GM23248 (cell line): ENCODE measurements at regions not wholly inside any gene's neighbourhood (a gene's known extent, or its start where the extent isn't known, plus 50 kb on each side); places are given as distances from the start of the nearest gene placed in this dataset.
"Not testable (repeated sequence)": the region's sequence is repeated elsewhere in the genome, so short reads cannot be mapped to it uniquely, and the experiment has no call there.

Experiments
- DNase-seq: peaks from one replicate; pipeline ENCODE4 v3.0.0-alpha.2; 2015
- H2AFZ ChIP-seq: fragments of 200-600 bp; sonication (generic); 2 replicates; pipeline ENCODE4 v1.6.1; 2016; ENCODE audit warnings: antibody characterized with exemption
- H3F3A ChIP-seq: fragments of 200-600 bp; sonication (generic); 2 replicates; pipeline ENCODE4 v1.6.1; 2016; ENCODE audit warnings: mild to moderate bottlenecking, antibody characterized with exemption, mixed run types; ENCODE audit not compliant: insufficient read depth
- H3K27ac ChIP-seq: fragments of 200-600 bp; sonication (generic); 2 replicates; pipeline ENCODE4 v1.5.1; 2016; ENCODE audit warnings: mild to moderate bottlenecking
- H3K27me3 ChIP-seq: fragments of 200-600 bp; sonication (generic); replicated peaks from 2 replicates; pipeline ENCODE4 v1.6.1; 2016; ENCODE audit warnings: mild to moderate bottlenecking; ENCODE audit not compliant: insufficient read depth
- H3K36me3 ChIP-seq: fragments of 200-600 bp; sonication (generic); 2 replicates; pipeline ENCODE4 v1.6.1; 2016; ENCODE audit warnings: low read depth, mild to moderate bottlenecking
- H3K4me1 ChIP-seq: fragments of 200-600 bp; sonication (generic); 2 replicates; pipeline ENCODE4 v1.6.1; 2016; ENCODE audit warnings: mild to moderate bottlenecking; ENCODE audit not compliant: insufficient read depth
- H3K4me2 ChIP-seq: fragments of 200-600 bp; sonication (generic); one replicate; pipeline ENCODE4 v1.6.1; 2016; ENCODE audit warnings: mild to moderate bottlenecking; ENCODE audit not compliant: unreplicated experiment
- H3K4me3 ChIP-seq: fragments of 200-600 bp; sonication (generic); 2 replicates; pipeline ENCODE4 v1.5.1; 2016; ENCODE audit warnings: mild to moderate bottlenecking
- H3K79me2 ChIP-seq: fragments of 200-600 bp; sonication (generic); 2 replicates; pipeline ENCODE4 v1.6.1; 2016; ENCODE audit warnings: mild to moderate bottlenecking; ENCODE audit not compliant: insufficient read depth
- H3K9ac ChIP-seq: fragments of 200-600 bp; sonication (generic); 2 replicates; pipeline ENCODE4 v1.6.1; 2016; ENCODE audit warnings: mild to moderate bottlenecking
- H3K9me2 ChIP-seq: fragments of 200-600 bp; sonication (generic); 2 replicates; pipeline ENCODE4 v1.6.1; 2016; ENCODE audit warnings: mixed run types, mild to moderate bottlenecking, moderate library complexity; ENCODE audit not compliant: insufficient read depth
- H3K9me3 ChIP-seq: fragments of 200-600 bp; sonication (generic); one replicate; pipeline ENCODE4 v1.6.1; 2017; ENCODE audit warnings: low read depth
- H4K20me1 ChIP-seq: fragments of 200-600 bp; sonication (generic); 2 replicates; pipeline ENCODE4 v1.6.0; 2016; ENCODE audit not compliant: insufficient read depth
- EZH2 ChIP-seq: fragments of 200-600 bp; sonication (generic); IDR thresholded peaks from 2 replicates; pipeline ENCODE4 v1.6.1; 2018; ENCODE audit warnings: antibody characterized with exemption, mild to moderate bottlenecking; ENCODE audit not compliant: insufficient read depth, poor library complexity, severe bottlenecking
- EZH2phosphoT487 ChIP-seq: fragments of 200-600 bp; sonication (generic); IDR thresholded peaks from 2 replicates; pipeline ENCODE4 v1.6.1; 2018; ENCODE audit warnings: antibody characterized with exemption, moderate library complexity, mild to moderate bottlenecking, low read depth; ENCODE audit not compliant: insufficient read depth
- WGBS, 2 experiments: methylation state at CpG; one replicate each; pipeline ENCODE4 v1.1.6; 2015 to 2017; ENCODE audit warnings: low lambda C conversion rate in 2 of 2, low coverage in 1 of 2; ENCODE audit errors: missing lambda C conversion rate in 2 of 2; 5-methylcytosine and 5-hydroxymethylcytosine counted together
- in situ Hi-C: fragments of 300-500 bp; cut with MboI; formaldehyde crosslinking; loops from 2 replicates; pipeline ENCODE4 v1.15.0; 2020

DNA sequence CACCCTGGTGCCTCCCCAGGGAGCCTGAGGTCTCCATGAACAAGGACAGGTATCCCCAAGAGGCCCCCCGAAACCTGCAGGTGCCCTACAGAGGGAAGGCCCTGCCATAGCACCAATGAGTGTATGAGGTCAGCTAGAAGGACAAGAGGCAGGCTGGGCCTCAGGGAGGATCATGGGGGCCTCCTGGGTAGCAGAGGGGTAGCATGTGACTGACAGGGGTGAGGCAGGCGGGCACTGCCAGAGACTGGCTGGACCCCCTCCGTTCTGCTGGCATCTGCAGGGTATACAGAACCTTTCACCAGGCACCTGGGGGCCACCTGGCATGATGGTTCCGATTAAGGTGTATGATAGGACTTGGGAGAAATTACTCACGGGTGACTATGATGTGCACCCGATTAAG is 79.2 kb upstream of the KCTD7 start:
- H4K20me1 ChIP-seq = no peaks in the 10 kb centered on the region
- no peak overlapping the region for H3K27ac ChIP-seq
- H3K4me3 ChIP-seq = no peak overlapping the region
- in situ Hi-C loops = no loop called here
- no peak overlapping the region for H3K4me2 ChIP-seq
- no peak for DNase-seq
- WGBS, 2 experiments = 91 to 95% methylated on average over 6 of the region's 6 CpGs
- H3K9ac ChIP-seq = no peak overlapping the region
- H3K4me1 ChIP-seq = peaks cover 30% of the 10 kb centered on the region
- no peak for TF ChIP-seq EZH2phosphoT487
- H3K9me2 ChIP-seq = no peaks in the 10 kb centered on the region
- no peaks in the 10 kb centered on the region for H3K27me3 ChIP-seq
- peaks cover 61% of the 10 kb centered on the region for H3K79me2 ChIP-seq
- H3K9me3 ChIP-seq = no peaks in the 10 kb centered on the region
- H3F3A ChIP-seq = peaks cover 28% of the 10 kb centered on the region
- H2AFZ ChIP-seq = no peak overlapping the region
- H3K36me3 ChIP-seq = peaks cover 37% of the 10 kb centered on the region

DNA sequence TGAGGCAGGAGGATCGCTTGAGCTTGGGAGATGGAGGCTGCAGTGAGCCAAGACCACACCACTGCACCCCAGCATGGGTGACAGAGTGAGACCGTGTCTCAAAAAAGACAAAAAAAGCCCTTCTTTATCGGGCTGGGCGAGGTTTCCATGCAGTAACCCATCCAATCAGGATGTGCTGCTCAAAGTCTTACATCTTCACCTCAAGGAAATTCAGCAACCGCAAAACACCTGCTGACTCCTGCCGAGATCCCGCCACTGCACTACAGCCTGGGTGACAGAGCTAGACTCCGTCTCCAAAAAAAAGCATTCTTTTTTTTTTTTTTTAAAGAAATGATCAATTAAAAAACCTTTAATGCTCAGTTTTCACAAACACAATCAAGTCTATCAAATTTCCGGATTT is 75.7 kb upstream of the KCTD7 start:
- peak overlapping the region; percentile 85 for H3K27ac ChIP-seq
- peak overlapping the region; percentile 48 for H3K4me2 ChIP-seq
- peak overlapping the region; percentile 51 for H3K9ac ChIP-seq
- H3K9me3 ChIP-seq = no peaks in the 10 kb centered on the region
- H3K9me2 ChIP-seq = no peaks in the 10 kb centered on the region
- TF ChIP-seq EZH2 = no peak
- TF ChIP-seq EZH2phosphoT487 = no peak
- peaks cover 37% of the 10 kb centered on the region for H3F3A ChIP-seq
- WGBS, 2 experiments = 97% methylated on average over 9 of the region's 9 CpGs
- no peaks in the 10 kb centered on the region for H3K27me3 ChIP-seq
- no peak for DNase-seq
- H3K4me1 ChIP-seq = peaks cover 39% of the 10 kb centered on the region
- peaks cover 21% of the 10 kb centered on the region; the same call in 1 of the 2 replicates for H3K36me3 ChIP-seq
- peaks cover 61% of the 10 kb centered on the region for H3K79me2 ChIP-seq
- no peak overlapping the region for H2AFZ ChIP-seq
- H4K20me1 ChIP-seq = no peaks in the 10 kb centered on the region
- in situ Hi-C loops = no loop called here
- no peak overlapping the region for H3K4me3 ChIP-seq

DNA sequence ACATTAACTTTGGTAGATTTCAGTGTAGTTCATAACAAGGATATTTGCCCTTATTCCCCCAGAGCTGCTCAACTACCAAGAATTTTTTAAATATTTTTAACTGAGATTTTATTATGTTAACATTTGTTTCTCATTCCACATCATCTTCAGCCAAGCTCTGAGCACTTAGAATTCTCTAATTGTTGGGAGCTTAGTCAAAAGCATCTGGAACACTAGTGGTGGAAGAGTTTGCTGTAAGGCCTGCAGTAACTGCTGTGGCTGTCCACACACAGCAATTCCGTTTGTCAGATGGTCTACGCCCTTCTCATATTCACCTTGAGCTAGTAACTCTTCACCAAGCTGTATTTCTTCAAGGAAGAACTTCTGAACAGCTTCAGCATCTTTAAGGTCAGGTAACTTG is 75.0 kb upstream of the KCTD7 start:
- 30 to 37% methylated on average over 2 of the region's 2 CpGs for WGBS, 2 experiments

DNA sequence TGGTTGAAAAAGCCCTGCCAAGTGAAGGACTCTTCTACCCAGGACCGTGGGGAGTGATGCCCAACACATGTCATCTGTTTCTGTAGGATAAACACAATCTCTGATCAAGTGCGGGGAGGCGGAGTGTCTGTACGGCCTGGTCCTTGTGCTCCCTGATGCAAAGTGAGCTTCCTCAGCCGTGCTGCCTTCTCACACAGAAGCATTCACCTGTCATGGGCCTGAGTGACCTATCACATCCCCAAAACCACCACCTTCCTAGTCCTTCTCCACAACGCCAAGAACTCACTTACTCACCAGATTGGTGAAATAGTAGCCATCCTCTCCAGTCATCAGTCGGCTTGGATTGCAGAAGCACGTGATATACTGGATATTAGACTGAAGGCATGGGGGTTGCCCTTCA is 74.4 kb upstream of the KCTD7 start:
- H4K20me1 ChIP-seq, H3K9me2 ChIP-seq, H3K9me3 ChIP-seq, in situ Hi-C loops, H3K4me3 ChIP-seq, H2AFZ ChIP-seq, H3K27me3 ChIP-seq: not testable (repeated sequence)
- peaks cover 64% of the 10 kb centered on the region for H3K79me2 ChIP-seq
- H3K4me2 ChIP-seq = peak overlapping the region; percentile 48
- 61 to 70% methylated on average over 8 of the region's 8 CpGs for WGBS, 2 experiments
- peak overlapping the region; percentile 85 for H3K27ac ChIP-seq
- H3K9ac ChIP-seq = peak overlapping the region; percentile 32; the same call in 1 of the 2 replicates
- H3K4me1 ChIP-seq = peaks cover 39% of the 10 kb centered on the region
- H3F3A ChIP-seq = peaks cover 39% of the 10 kb centered on the region
- H3K36me3 ChIP-seq = peaks cover 13% of the 10 kb centered on the region; the same call in 1 of the 2 replicates
- DNase-seq = peak; percentile 51

More for the DNA sequence above, 75.0 kb upstream of the KCTD7 start:
- peaks cover 64% of the 10 kb centered on the region for H3K79me2 ChIP-seq
- H3K9me3 ChIP-seq, H3K9me2 ChIP-seq, in situ Hi-C loops, H3K27me3 ChIP-seq, H2AFZ ChIP-seq, H3K4me3 ChIP-seq, H4K20me1 ChIP-seq: not testable (repeated sequence)
- peak overlapping the region; percentile 48 for H3K4me2 ChIP-seq
- peak; percentile 80 for DNase-seq
- H3K27ac ChIP-seq = peak overlapping the region; percentile 85
- peaks cover 16% of the 10 kb centered on the region; the same call in 1 of the 2 replicates for H3K36me3 ChIP-seq
- peak overlapping the region; percentile 32 for H3K9ac ChIP-seq
- H3F3A ChIP-seq = peaks cover 37% of the 10 kb centered on the region
- peaks cover 39% of the 10 kb centered on the region for H3K4me1 ChIP-seq

DNA sequence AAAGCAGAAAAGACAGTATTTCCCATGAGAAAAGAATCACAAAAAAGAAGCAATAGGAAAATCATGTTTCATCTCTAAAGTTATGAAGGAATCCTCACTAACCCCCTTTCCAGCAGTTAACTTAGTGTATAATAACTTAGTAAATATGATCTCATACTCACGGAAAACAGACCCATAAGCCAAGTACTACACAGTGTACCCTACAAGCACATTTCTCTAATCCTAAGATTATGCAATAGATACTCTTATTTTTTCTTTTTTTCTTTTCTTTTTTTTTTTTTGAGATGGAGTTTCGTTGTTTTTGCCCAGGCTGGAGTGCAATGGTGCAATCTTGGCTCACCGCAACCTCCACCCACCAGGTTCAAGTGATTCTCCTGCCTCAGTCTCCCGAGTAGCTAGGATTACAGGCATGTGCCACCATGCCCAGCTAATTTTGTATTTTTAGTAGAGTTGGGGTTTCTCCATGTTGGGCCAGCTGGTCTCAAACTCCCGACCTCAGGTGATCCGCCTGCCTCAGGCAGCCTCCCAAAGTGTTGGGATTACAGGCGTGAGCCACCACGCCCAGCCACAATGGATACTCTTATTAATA is 73.7 kb upstream of the KCTD7 start:
- H3K9me3 ChIP-seq, in situ Hi-C loops, H2AFZ ChIP-seq, H3K4me3 ChIP-seq, H3K9me2 ChIP-seq, H4K20me1 ChIP-seq, H3K27me3 ChIP-seq: not testable (repeated sequence)
- DNase-seq = peak; percentile 43
- H3K27ac ChIP-seq = peak overlapping the region; percentile 85
- H3F3A ChIP-seq = peaks cover 46% of the 10 kb centered on the region
- peaks cover 39% of the 10 kb centered on the region for H3K4me1 ChIP-seq
- peaks cover 15% of the 10 kb centered on the region for H3K36me3 ChIP-seq
- H3K79me2 ChIP-seq = peaks cover 64% of the 10 kb centered on the region
- peak overlapping the region; percentile 15 for H3K4me2 ChIP-seq
- WGBS, 2 experiments = 56 to 58% methylated on average over 8 of the region's 8 CpGs
- H3K9ac ChIP-seq = peak overlapping the region; percentile 14; the same call in 1 of the 2 replicates
